Heart left ventricle (tissue), 16 donors: ENCODE measurements at regions not wholly inside any gene's neighbourhood (a gene's known extent, or its start where the extent isn't known, plus 50 kb on each side); places are given as distances from the start of the nearest gene placed in this dataset.
"Not testable (repeated sequence)": the region's sequence is repeated elsewhere in the genome, so short reads cannot be mapped to it uniquely, and the experiment has no call there.

ENCODE experiments used
- ATAC-seq, 4 donors: fragments of 200-7000 bp; cut with Tn5 transposase; one replicate each; pipeline ENCODE4 v1.9.1; 2020 to 2022; ENCODE audit warnings: moderate library complexity in 4 of 4, mild to moderate bottlenecking in 3 of 4, moderate number of reproducible peaks in 1 of 4
- DNase-seq, 5 donors: peaks; one replicate each; pipeline ENCODE4 v3.0.0-alpha.2; 2020
- H3K27ac ChIP-seq, 12 donors: fragments of 200-600 bp; sonication (generic) in 4 of 12; one replicate each; pipeline versions ENCODE4 v1.5.0 to v1.8.0; 2016 to 2022; ENCODE audit warnings: mild to moderate bottlenecking in 2 of 12
- H3K27me3 ChIP-seq, 9 donors: fragments of 200-600 bp; sonication (generic) in 2 of 9; one replicate each; pipeline versions ENCODE4 v1.5.1 to v1.8.0; 2016 to 2022; ENCODE audit warnings: mild to moderate bottlenecking in 3 of 9
- H3K36me3 ChIP-seq, 9 donors: fragments of 200-600 bp; sonication (generic) in 2 of 9; one replicate each; pipeline versions ENCODE4 v1.5.0 to v1.8.0; 2018 to 2022; ENCODE audit warnings: mild to moderate bottlenecking in 2 of 9
- H3K4me1 ChIP-seq, 12 donors: fragments of 200-600 bp; sonication (generic) in 4 of 12; one replicate each; pipeline versions ENCODE4 v1.5.0 to v1.8.0; 2016 to 2022; ENCODE audit warnings: mild to moderate bottlenecking in 3 of 12
- H3K4me3 ChIP-seq, 12 donors: fragments of 200-600 bp; sonication (generic) in 4 of 12; one replicate each; pipeline versions ENCODE4 v1.5.0 to v1.8.0; 2017 to 2022; ENCODE audit warnings: mild to moderate bottlenecking in 9 of 12, moderate library complexity in 4 of 12
- H3K9me3 ChIP-seq, 12 donors: fragments of 200-600 bp; sonication (generic) in 4 of 12; one replicate each; pipeline versions ENCODE4 v1.5.0 to v1.8.0; 2016 to 2022; ENCODE audit warnings: mild to moderate bottlenecking in 1 of 12
- POLR2A ChIP-seq, 2 donors: fragments of 450-650 bp; IDR thresholded peaks; one replicate each; pipeline ENCODE4 v1.6.1; 2017; ENCODE audit warnings: antibody characterized with exemption in 2 of 2, mild to moderate bottlenecking in 2 of 2, moderate library complexity in 2 of 2
- WGBS, 4 donors: extraction: QIAGEN DNeasy Blood & Tissue Kit in 2 of 4; methylation state at CpG; one replicate each; pipeline versions ENCODE4 v1.1.5 to v1.1.7; 2013 to 2018; 5-methylcytosine and 5-hydroxymethylcytosine counted together
- intact Hi-C, 10 donors: fragments of 100-400 bp; cut with DNase I; formaldehyde crosslinking; loops; one replicate each; pipeline versions ENCODE4 v1.11.1 to v1.14.2; 2022
- TF ChIP-seq, protein P1 (sequence below), 12 donors: fragments of 200-600 bp; sonication (generic) in 4 of 12; IDR thresholded peaks; one replicate each; pipeline versions ENCODE4 v1.5.0 to v1.8.0; 2018 to 2022; ENCODE audit warnings: antibody characterized with exemption in 12 of 12, mild to moderate bottlenecking in 5 of 12
- donor health status: ischemic (EF 13 %, LVEDD 7.1; RV severe dilation, severe dysfunction).
- donor health status: healthy with polysubstance abuse.
- donor health status: DM: no; HTN: yes; CAD: no.
- donor health status: DM: no; HTN: no; CAD: no.
- donor health status: ischemic (EF 25% LVEDD 6.9; RV normal size, moderate dysfunction).
- donor health status: ischemic (EF 25% LVEDD 5.7; RV mildly dilated, moderate dysfunction).
- donor health status: healthy.
- donor health status: DM: yes; HTN: yes; CAD: no.
- donor health status: ischemic (EF 35%, LVEDD 5.7; RV mildly dilated, moderate dysfunction).
- donor health status: nonischemic (EF 11% LVEDD 7.7; RV severe dilation, severe dysfunction).
- donor health status: DM: yes; HTN: yes; CAD: no.
- donor health status: PGD.
- donor health status: ischemic (EF 29% LVEDD 5.4; RV normal size, mild dysfunction).
- donor health status: nonischemic (EF 23%, LVEDD 6.1; RV moderate dilation, normal function).

DNA sequence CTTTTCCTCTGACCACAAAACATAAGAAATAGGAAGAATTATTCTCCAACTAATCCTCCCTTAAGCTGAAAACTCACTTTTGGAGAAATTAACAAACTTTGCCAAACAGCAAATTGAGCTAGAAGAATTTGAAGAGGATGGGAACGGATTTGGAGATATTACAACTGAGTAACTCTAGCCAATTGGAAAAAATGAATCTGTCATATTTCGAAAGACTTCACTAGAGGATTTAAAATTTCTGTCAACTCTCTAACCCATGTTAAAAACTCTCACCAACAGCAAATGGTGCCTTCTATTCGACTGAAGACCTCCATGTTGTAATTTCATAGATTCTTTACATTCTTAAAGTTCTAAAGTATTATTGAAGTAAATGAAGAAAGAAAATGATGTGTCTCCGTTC lies 414.2 kb downstream of the RMST start:
- no peak overlapping the region for H3K4me3 ChIP-seq
- DNase-seq (no peak), ATAC-seq (no peak)
- no peaks in the 10 kb centered on the region for H3K36me3 ChIP-seq
- H3K27me3 ChIP-seq = no peaks in the 10 kb centered on the region
- peaks cover 0 to 5% (median 0%) of the 10 kb centered on the region in 12 donors for H3K9me3 ChIP-seq
- H3K27ac ChIP-seq = no peak overlapping the region
- 51 to 64% (median 61%) methylated on average over 4 of the region's 4 CpGs for WGBS, 4 donors
- TF ChIP-seq, protein P1, sequence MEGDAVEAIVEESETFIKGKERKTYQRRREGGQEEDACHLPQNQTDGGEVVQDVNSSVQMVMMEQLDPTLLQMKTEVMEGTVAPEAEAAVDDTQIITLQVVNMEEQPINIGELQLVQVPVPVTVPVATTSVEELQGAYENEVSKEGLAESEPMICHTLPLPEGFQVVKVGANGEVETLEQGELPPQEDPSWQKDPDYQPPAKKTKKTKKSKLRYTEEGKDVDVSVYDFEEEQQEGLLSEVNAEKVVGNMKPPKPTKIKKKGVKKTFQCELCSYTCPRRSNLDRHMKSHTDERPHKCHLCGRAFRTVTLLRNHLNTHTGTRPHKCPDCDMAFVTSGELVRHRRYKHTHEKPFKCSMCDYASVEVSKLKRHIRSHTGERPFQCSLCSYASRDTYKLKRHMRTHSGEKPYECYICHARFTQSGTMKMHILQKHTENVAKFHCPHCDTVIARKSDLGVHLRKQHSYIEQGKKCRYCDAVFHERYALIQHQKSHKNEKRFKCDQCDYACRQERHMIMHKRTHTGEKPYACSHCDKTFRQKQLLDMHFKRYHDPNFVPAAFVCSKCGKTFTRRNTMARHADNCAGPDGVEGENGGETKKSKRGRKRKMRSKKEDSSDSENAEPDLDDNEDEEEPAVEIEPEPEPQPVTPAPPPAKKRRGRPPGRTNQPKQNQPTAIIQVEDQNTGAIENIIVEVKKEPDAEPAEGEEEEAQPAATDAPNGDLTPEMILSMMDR (IDR thresholded peaks at IDR 0.05) = no peak
- no peak for TF ChIP-seq POLR2A (IDR thresholded peaks at IDR 0.05)
- intact Hi-C loops = no loop called here
- no peaks in the 10 kb centered on the region for H3K4me1 ChIP-seq

DNA sequence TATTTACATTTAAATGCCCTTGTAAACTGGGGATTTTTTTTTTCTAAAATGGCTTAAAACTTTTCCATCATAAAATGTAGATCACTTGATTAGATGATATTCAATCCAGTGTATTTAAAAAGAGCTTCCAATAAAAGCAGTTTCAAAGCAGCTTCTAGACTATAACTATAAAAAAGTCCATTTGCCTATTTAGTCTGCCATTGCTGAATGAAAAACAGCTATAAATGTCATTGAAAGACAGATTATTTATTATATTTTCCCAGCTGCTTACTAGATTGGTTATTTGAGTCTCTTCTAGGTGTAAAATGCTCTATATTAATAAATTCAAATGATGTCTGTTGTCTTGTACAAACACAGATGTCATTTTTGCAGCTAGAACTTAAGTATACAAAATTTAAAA lies 414.8 kb downstream of the RMST start:
- Histone ChIP-seq H3K27ac (no peak overlapping the region), H3K27me3 (no peaks in the 10 kb centered on the region), H3K36me3 (no peaks in the 10 kb centered on the region), H3K9me3 (peaks cover 0 to 5% (median 0%) of the 10 kb centered on the region in 12 donors), H3K4me1 (no peaks in the 10 kb centered on the region), H3K4me3 (no peak overlapping the region)
- intact Hi-C loops = no loop called here
- no peak for TF ChIP-seq POLR2A (IDR thresholded peaks at IDR 0.05)
- TF ChIP-seq, protein P1 (IDR thresholded peaks at IDR 0.05) = no peak
- ATAC-seq (no peak), DNase-seq (no peak)

GRCh38 chr12:97886511-97887176 lies 424.0 kb downstream of the RMST start:
- H3K4me1 ChIP-seq = no peaks in the 10 kb centered on the region
- ATAC-seq (no peak), DNase-seq (no peak)
- WGBS, 4 donors = 71 to 76% (median 73%) methylated on average over 4 of the region's 4 CpGs
- no peaks in the 10 kb centered on the region for H3K36me3 ChIP-seq
- H3K4me3 ChIP-seq = no peak overlapping the region
- H3K9me3 ChIP-seq = no peaks in the 10 kb centered on the region
- H3K27me3 ChIP-seq = no peaks in the 10 kb centered on the region
- intact Hi-C loops = no loop called here
- H3K27ac ChIP-seq = no peak overlapping the region
- TF ChIP-seq, protein P1 (IDR thresholded peaks at IDR 0.05) = no peak
- no peak for TF ChIP-seq POLR2A (IDR thresholded peaks at IDR 0.05)

DNA sequence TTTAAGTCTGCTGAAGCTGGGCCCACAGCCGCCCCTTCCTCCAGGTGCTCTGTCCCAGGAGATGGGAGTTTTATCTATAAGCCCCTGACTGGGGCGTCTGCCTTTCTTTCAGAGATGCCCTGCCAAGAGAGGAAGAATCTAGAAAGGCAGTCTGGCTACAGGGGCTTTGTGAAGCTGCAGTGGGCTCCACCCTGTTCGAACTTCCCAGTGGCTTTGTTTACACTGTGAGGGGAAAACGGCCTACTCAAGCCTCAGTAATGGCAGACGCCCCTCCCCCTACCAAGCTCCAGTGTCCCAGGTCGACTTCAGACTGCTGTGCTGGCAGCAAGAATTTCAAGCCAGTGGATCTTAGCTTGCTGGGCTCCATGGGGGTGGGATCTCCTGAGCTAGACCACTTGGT lies 435.3 kb downstream of the RMST start:
- H3K27ac ChIP-seq, ATAC-seq, intact Hi-C loops, DNase-seq, H3K9me3 ChIP-seq, H3K36me3 ChIP-seq, H3K4me1 ChIP-seq, H3K4me3 ChIP-seq, H3K27me3 ChIP-seq: not testable (repeated sequence)
- 39 to 51% (median 43%) methylated on average over 2 to 6 of the region's 6 CpGs for WGBS, 4 donors

DNA sequence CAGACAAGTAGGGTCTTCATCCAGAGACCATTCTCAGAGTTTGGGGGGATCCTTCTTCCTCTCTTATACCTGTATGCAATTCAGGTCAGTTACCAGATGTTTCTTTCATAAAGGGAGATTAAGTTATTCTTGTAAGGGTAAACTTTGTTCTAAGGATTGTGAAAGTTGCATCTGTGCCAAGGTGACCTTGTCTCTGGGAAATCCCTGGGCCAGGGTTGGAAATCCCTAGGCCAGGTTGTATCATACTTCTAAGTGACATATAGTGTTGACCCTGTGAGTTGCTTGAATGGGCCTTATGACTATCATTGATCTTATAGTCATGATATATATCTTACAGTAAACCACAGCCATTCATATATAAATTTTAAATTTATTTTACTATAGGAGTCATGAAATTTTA lies 436.9 kb downstream of the RMST start:
- Histone ChIP-seq H3K27me3 (peaks cover 0 to 5% (median 0%) of the 10 kb centered on the region in 9 donors), H3K4me1 (no peaks in the 10 kb centered on the region), H3K4me3 (no peak overlapping the region), H3K27ac (no peak overlapping the region), H3K9me3 (no peaks in the 10 kb centered on the region), H3K36me3 (no peaks in the 10 kb centered on the region)
- DNase-seq = no peak
- intact Hi-C loops = no loop called here
- ATAC-seq = no peak
- TF ChIP-seq, protein P1 (IDR thresholded peaks at IDR 0.05) = no peak
- no peak for TF ChIP-seq POLR2A (IDR thresholded peaks at IDR 0.05)
